A549 (cell line): ENCODE measurements at regions not wholly inside any gene's neighbourhood (a gene's known extent, or its start where the extent isn't known, plus 50 kb on each side); places are given as distances from the start of the nearest gene placed in this dataset.

Experiments used
- ATAC-seq, 2 experiments: fragments of 200-7000 bp in 1 of 2; fragments of >200 bp in 1 of 2; cut with Nextera tagmentation in 1 of 2; cut with Tn5 transposase in 1 of 2; 3 replicates each; pipeline versions ENCODE4 v1.8.0 to v1.9.1; 2018 to 2020; ENCODE audit warnings: mild to moderate bottlenecking in 1 of 2, moderate library complexity in 1 of 2
- CTCF ChIA-PET: fragments of 300-600 bp; sonication (Branson Sonifier 250); formaldehyde crosslinking; extraction: SDS; loops from one replicate; lab custom pipeline; 2021; ENCODE audit warnings: antibody characterized with exemption, inconsistent platforms; lab: Yijun Ruan, JAX
- POLR2A ChIA-PET: fragments of 350-600 bp; formaldehyde crosslinking; extraction: SDS; loops from one replicate; lab custom pipeline; 2021; ENCODE audit warnings: antibody characterized with exemption, inconsistent platforms; lab: Yijun Ruan, JAX
- DNase-seq, 2 experiments: peaks; one replicate each; pipeline versions ENCODE4 v3.0.0 to v3.0.0-alpha.2; 2011 to 2016; ENCODE audit warnings: low read depth in 1 of 2, low spot score in 1 of 2
- FAIRE-seq: peaks from 2 replicates; lab custom pipeline; 2011; peaks lifted over from hg19 to GRCh38; lab: Jason Lieb, UNC
- H3K27ac ChIP-seq, 2 experiments: fragments of >200 bp; sonication (Bioruptor Twin); formaldehyde crosslinking; 3 replicates each; pipeline ENCODE4 v1.5.1; 2016 to 2017
- H3K4me1 ChIP-seq: fragments of >200 bp; sonication (Bioruptor Twin); formaldehyde crosslinking; 3 replicates; pipeline ENCODE4 v1.6.1; 2016
- H3K4me2 ChIP-seq: fragments of >200 bp; sonication (Bioruptor Twin); formaldehyde crosslinking; 3 replicates; pipeline ENCODE4 v1.6.1; 2016
- H3K4me3 ChIP-seq: fragments of >200 bp; sonication (Bioruptor Twin); formaldehyde crosslinking; 3 replicates; pipeline ENCODE4 v1.5.1; 2016
- H3K9me3 ChIP-seq: fragments of >200 bp; sonication (Bioruptor Twin); formaldehyde crosslinking; 3 replicates; pipeline ENCODE4 v1.6.1; 2016
- BCL3 ChIP-seq: fragments of >200 bp; sonication (Bioruptor Twin); formaldehyde crosslinking; IDR thresholded peaks from 3 replicates; pipeline ENCODE4 v1.6.1; 2016
- CBX2 ChIP-seq: fragments of 200-600 bp; sonication (generic); IDR thresholded peaks from 2 replicates; pipeline ENCODE4 v1.6.1; 2016; ENCODE audit warnings: low read depth, mild to moderate bottlenecking, borderline replicate concordance
- CBX8 ChIP-seq: fragments of 200-600 bp; sonication (generic); IDR thresholded peaks from 2 replicates; pipeline ENCODE4 v1.6.1; 2016
- CEBPB ChIP-seq, 2 experiments: fragments of >200 bp in 1 of 2; sonication (Bioruptor Twin) in 1 of 2; formaldehyde crosslinking in 1 of 2; IDR thresholded peaks; 2 replicates each; pipeline ENCODE4 v1.6.1; 2012 to 2016
- CHD4 ChIP-seq: fragments of 200-600 bp; sonication (generic); IDR thresholded peaks from 2 replicates; pipeline ENCODE4 v1.6.1; 2016; ENCODE audit warnings: antibody characterized with exemption, mild to moderate bottlenecking, borderline replicate concordance
- E2F6 ChIP-seq: IDR thresholded peaks from 2 replicates; pipeline ENCODE4 v1.6.1; 2012; ENCODE audit warnings: low read depth, borderline replicate concordance
- ELK1 ChIP-seq: fragments of 150-350 bp; IDR thresholded peaks from 2 replicates; pipeline ENCODE4 v1.6.1; 2014; ENCODE audit warnings: low read depth, mild to moderate bottlenecking, low read length
- EP300 ChIP-seq, 2 experiments: fragments of >200 bp; sonication (Bioruptor Twin); formaldehyde crosslinking; IDR thresholded peaks; 2 replicates in 1 of 2; 3 replicates in 1 of 2; pipeline ENCODE4 v1.6.1; 2016 to 2017
- HDAC2 ChIP-seq: fragments of 200-600 bp; sonication (generic); IDR thresholded peaks from 2 replicates; pipeline ENCODE4 v1.6.1; 2016
- HEYL ChIP-seq: fragments of 250-450 bp; sonication (Bioruptor Pico); IDR thresholded peaks from 2 replicates; pipeline ENCODE4 v1.8.0; 2021; ENCODE audit warnings: mild to moderate bottlenecking, moderate library complexity
- HMGXB4 ChIP-seq: fragments of 250-450 bp; sonication (Bioruptor Pico); IDR thresholded peaks from 2 replicates; pipeline ENCODE4 v1.5.0; 2021; ENCODE audit warnings: mild to moderate bottlenecking, moderate library complexity, borderline replicate concordance
- HOXA7 ChIP-seq: fragments of 250-450 bp; sonication (Bioruptor Pico); IDR thresholded peaks from 2 replicates; pipeline ENCODE4 v1.5.0; 2020; ENCODE audit warnings: mild to moderate bottlenecking, moderate library complexity
- KDM1A ChIP-seq: fragments of 200-600 bp; sonication (generic); IDR thresholded peaks from 2 replicates; pipeline ENCODE4 v1.6.1; 2016; ENCODE audit warnings: low read depth, mild to moderate bottlenecking
- KDM5A ChIP-seq: fragments of 200-600 bp; sonication (generic); IDR thresholded peaks from 2 replicates; pipeline ENCODE4 v1.6.1; 2016; ENCODE audit warnings: antibody characterized with exemption, mild to moderate bottlenecking
- MAFK ChIP-seq: fragments of 450-650 bp; IDR thresholded peaks from 2 replicates; pipeline ENCODE4 v1.6.1; 2014; ENCODE audit not compliant: partially characterized antibody
- MAX ChIP-seq: IDR thresholded peaks from 2 replicates; pipeline ENCODE4 v1.6.1; 2012
- RNF2 ChIP-seq: fragments of 200-600 bp; sonication (generic); IDR thresholded peaks from 2 replicates; pipeline ENCODE4 v1.6.1; 2016; ENCODE audit warnings: low read depth, mild to moderate bottlenecking, antibody characterized with exemption, moderate library complexity, borderline replicate concordance
- SREBF2 ChIP-seq: fragments of 450-650 bp; IDR thresholded peaks from 2 replicates; pipeline ENCODE4 v1.6.1; 2014; ENCODE audit warnings: mild to moderate bottlenecking, moderate library complexity
- TFCP2L1 ChIP-seq: fragments of 250-450 bp; sonication (Bioruptor Pico); IDR thresholded peaks from 2 replicates; pipeline ENCODE4 v1.5.0; 2021; ENCODE audit warnings: mild to moderate bottlenecking
- USF2 ChIP-seq: fragments of 450-650 bp; IDR thresholded peaks from 2 replicates; pipeline ENCODE4 v1.6.1; 2014; ENCODE audit warnings: antibody characterized with exemption
- ZSCAN20 ChIP-seq: fragments of 250-450 bp; sonication (Bioruptor Pico); IDR thresholded peaks from 2 replicates; pipeline ENCODE4 v1.8.0; 2022; ENCODE audit warnings: mild to moderate bottlenecking, moderate library complexity
- WGBS: methylation state at CpG from one replicate; pipeline ENCODE4 v1.1.6; 2017; ENCODE audit errors: missing lambda C conversion rate; 5-methylcytosine and 5-hydroxymethylcytosine counted together

- FAIRE-seq, result no peak
- no peak overlapping the region for H3K27ac ChIP-seq
- DNase-seq, result no peak
- no peaks in the 10 kb centered on the region for H3K4me1 ChIP-seq
- POLR2A ChIA-PET, result no interaction called here
- ATAC-seq, result no peak
- WGBS, result 0% methylated on average over 1 of the region's 1 CpG
- no peak for TF ChIP-seq KDM1A
- TF ChIP-seq CBX8, result no peak
- TF ChIP-seq E2F6, result no peak
- no peak for TF ChIP-seq SREBF2
- no peak for TF ChIP-seq CHD4
- no peak for TF ChIP-seq HMGXB4
- no peak for TF ChIP-seq CEBPB (IDR thresholded peaks at IDR 0.05)
- TF ChIP-seq CBX2, result no peak
- TF ChIP-seq, all 56 proteins: peak for 0
- Histone ChIP-seq H3K9me3 (no peaks in the 10 kb centered on the region), H3K4me3 (no peak overlapping the region), H3K4me2 (no peak overlapping the region)
- CTCF ChIA-PET, result no interaction called here
Measured at GRCh38 chr4:107318078-107318477, 282.0 kb upstream of the DKK2 start.

GRCh38 chr4:107317611-107318010, 281.5 kb upstream of the DKK2 start:
- ChIA-PET CTCF (no interaction called here), POLR2A (no interaction called here)
- Histone ChIP-seq H3K4me1 (no peaks in the 10 kb centered on the region), H3K27ac (no peak overlapping the region), H3K4me3 (no peak overlapping the region), H3K4me2 (no peak overlapping the region), H3K9me3 (no peaks in the 10 kb centered on the region)
- no peak for TF ChIP-seq EP300 (IDR thresholded peaks at IDR 0.05)
- TF ChIP-seq MAFK, result no peak
- TF ChIP-seq MAX, result no peak
- TF ChIP-seq ZSCAN20 (CRISPR knock-in tag), result no peak
- no peak for TF ChIP-seq CBX8
- TF ChIP-seq BCL3, result no peak
- no peak for TF ChIP-seq HEYL
- no peak for TF ChIP-seq HOXA7
- no peak for DNase-seq
- no peak for FAIRE-seq
- no peak for ATAC-seq

GRCh38 chr4:107315584-107315983, 279.5 kb upstream of the DKK2 start:
- Histone ChIP-seq H3K27ac (no peak overlapping the region), H3K4me1 (no peaks in the 10 kb centered on the region), H3K4me2 (no peak overlapping the region), H3K4me3 (no peak overlapping the region), H3K9me3 (no peaks in the 10 kb centered on the region)
- ATAC-seq (no peak), FAIRE-seq (no peak), DNase-seq (no peak)
- POLR2A ChIA-PET, result no interaction called here
- CTCF ChIA-PET, result no interaction called here
- peak; percentile 32 for TF ChIP-seq MAFK
- TF ChIP-seq EP300 (IDR thresholded peaks at IDR 0.05), result no peak

- FAIRE-seq (no peak), DNase-seq (no peak), ATAC-seq (no peak)
- no peak for TF ChIP-seq SREBF2
- TF ChIP-seq USF2, result no peak
- TF ChIP-seq TFCP2L1, result no peak
- TF ChIP-seq ELK1, result no peak
- no peak for TF ChIP-seq HDAC2
- no peak for TF ChIP-seq MAX
- TF ChIP-seq RNF2, result no peak
- TF ChIP-seq KDM5A, result no peak
- CTCF ChIA-PET, result no interaction called here
- Histone ChIP-seq H3K27ac (no peak overlapping the region), H3K4me2 (no peak overlapping the region), H3K9me3 (no peaks in the 10 kb centered on the region), H3K4me3 (no peak overlapping the region), H3K4me1 (no peaks in the 10 kb centered on the region)
- WGBS, result 0% methylated on average over 1 of the region's 1 CpG
- POLR2A ChIA-PET, result no interaction called here
Measured at GRCh38 chr4:107314156-107314555, 278.0 kb upstream of the DKK2 start.
